Activated CD4-positive, alpha-beta T cell treated with anti-CD3 and anti-CD28 coated beads, Interleukin-2, amount 50 U/mL, for 1 hour (primary cell): ENCODE measurements at regions not wholly inside any gene's neighbourhood (a gene's known extent, or its start where the extent isn't known, plus 50 kb on each side); places are given as distances from the start of the nearest gene placed in this dataset.

Source experiments
- DNase-seq: peaks from one replicate; pipeline ENCODE4 v3.0.0-alpha.2; 2020

- no peak for DNase-seq
These were observed 281.7 kb upstream of the HDAC4 start for GRCh38 chr2:239682518-239682917.

DNA sequence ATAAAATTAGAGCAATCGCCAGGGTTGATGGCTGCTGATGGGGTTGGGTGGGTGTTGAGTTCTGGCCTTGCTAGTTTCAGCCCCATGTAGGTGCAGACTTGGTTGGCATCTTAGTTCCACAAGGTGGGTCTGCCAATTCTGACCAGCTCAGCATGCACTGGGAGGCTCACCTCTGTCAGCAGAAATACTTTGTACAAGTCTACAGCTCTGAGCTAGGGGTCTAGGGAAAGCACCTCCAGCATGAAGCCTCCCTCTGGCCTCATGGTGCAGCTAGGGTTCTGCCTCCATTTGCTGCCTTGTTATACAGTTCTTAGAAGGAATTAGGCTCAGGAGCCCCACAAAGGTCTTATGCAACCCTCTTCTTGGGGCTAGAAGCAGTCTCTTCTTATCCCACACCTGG, 278.9 kb upstream of the HDAC4 start:
- DNase-seq = no peak

- DNase-seq = no peak
These were observed 278.0 kb upstream of the HDAC4 start for GRCh38 chr2:239678666-239679296.

- DNase-seq = no peak
These were observed 277.3 kb upstream of the HDAC4 start for GRCh38 chr2:239678186-239678490.

- no peak for DNase-seq
These were observed 276.8 kb upstream of the HDAC4 start for GRCh38 chr2:239677453-239678185.

GRCh38 chr2:239676716-239677452, 276.1 kb upstream of the HDAC4 start:
- no peak for DNase-seq

GRCh38 chr2:239675826-239676715, 275.3 kb upstream of the HDAC4 start:
- DNase-seq = no peak

DNA sequence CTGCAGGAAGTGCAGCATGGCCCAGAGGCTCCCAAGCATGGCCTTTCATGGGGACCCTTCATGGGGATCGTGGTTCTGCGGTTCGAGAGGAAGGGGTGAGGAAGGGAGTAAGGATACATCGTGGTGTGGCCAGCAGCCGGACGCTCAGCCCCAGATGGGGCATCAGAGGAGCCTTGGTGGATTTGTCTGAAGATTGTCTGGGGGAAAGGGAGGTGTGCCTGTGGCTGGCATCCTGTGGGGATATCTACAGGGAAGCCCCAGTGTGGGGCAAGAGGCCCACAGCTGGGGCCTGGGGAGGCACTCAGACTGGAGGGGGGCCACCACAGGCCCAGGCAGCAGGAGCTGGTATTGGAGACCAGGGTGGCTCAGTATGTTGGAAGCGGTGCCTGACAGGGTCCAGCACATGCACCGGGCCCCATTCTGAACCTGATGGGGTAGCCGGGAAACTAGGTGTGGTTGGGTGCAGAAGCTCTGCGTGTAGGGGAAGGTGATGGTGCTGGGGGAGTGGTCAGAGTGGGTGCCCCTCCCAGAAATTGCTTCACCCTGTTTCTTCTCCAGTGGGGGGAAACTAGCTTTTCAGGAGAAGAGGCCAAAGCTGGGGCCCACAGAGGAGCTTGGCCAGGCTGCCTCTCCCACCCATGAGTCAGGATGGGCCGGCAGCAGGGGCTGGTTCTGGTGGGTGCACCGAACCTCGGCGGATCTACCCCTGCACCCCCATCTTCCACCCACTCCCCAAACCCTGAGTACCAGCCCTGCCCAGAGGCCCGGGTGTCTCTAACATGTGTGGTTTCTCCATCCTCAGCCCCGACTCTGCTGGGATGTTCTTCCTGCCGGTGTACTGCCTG, 274.4 kb upstream of the HDAC4 start:
- no peak for DNase-seq

- DNase-seq = no peak
These were observed 273.5 kb upstream of the HDAC4 start for GRCh38 chr2:239674101-239674980.

- DNase-seq = no peak
These were observed 272.8 kb upstream of the HDAC4 start for GRCh38 chr2:239673641-239674040.

- no peak for DNase-seq
These were observed 271.4 kb upstream of the HDAC4 start for GRCh38 chr2:239671916-239672849.

DNA sequence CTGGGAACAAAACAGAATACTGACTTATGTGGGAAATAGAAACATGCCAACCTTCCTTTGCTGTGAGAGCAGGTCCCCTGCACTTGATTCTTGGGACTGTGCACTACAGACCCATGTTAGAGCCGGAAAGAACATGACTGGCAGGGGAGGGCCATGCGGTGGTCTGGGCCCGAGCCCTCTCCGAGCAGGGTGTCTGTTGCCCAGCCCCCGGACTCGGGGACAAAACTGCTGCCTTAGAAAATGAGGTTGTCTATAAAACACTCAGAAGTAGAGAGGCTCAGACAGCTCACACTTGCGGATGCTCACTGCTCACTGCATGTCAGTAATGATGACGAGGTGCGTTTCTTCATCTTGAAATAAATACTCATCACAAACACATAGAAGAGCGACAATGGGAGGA, 270.7 kb upstream of the HDAC4 start:
- DNase-seq = no peak

DNA sequence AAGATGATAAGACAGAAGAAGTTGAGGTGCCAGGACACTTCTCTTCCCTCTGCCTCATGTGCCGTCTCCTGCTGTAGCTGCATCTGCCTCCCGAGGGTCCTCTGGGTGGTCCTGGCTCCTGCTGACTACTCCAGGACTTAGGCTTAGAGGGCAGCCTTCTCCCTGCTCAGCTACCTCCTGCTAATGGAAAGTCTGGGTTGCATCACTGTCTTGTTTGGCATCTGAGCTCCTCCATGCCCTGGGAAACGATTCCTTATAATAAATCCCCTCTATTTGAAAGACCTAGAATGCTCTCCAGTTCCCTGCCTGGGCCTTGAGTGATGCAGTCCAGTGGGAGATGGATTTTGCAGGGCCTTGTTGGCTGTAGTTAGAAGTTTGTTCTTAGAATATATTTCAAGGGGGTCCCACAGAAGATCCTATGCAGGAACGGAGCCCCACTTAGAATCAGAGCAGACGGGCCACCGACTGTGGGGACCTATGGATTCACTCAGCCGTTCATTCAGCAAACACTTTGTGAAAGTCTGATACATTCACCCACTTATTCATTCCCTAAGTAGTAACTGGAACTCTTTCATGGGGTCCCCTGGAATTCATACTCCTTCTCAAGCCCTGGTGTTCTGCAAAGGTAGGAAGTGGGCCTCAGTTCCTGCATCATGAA, 269.8 kb upstream of the HDAC4 start:
- no peak for DNase-seq

DNA sequence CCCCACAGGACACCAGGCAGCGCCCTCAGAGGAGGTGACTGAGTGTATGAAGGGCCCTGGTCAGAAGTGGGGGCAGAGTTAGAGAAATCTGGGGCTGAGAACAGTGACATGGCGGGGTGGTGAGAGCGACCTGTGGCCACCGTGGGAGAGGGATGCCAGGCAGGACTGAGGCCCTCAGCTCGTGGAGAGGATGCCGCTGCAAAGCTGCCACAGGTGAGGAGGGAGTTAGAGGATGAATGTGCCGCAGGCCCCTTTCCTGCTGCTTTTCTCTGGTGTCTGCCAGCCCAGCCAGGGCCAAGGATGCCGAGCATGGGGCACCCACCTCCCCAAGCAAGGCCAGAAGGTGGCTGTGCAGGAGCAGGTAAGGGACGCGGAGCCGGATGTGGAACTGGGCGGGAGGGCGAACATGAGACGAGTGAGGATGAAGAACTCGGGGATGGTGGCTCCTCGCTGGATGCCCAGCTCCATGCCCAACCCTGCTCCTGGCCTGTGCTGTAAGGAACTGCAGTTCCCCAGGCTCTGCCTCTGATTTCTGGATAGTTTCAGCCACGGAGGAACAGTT, 269.2 kb upstream of the HDAC4 start:
- DNase-seq = no peak

GRCh38 chr2:239669181-239669898, 268.5 kb upstream of the HDAC4 start:
- no peak for DNase-seq

- DNase-seq = no peak
These were observed 267.8 kb upstream of the HDAC4 start for GRCh38 chr2:239668651-239669050.

DNA sequence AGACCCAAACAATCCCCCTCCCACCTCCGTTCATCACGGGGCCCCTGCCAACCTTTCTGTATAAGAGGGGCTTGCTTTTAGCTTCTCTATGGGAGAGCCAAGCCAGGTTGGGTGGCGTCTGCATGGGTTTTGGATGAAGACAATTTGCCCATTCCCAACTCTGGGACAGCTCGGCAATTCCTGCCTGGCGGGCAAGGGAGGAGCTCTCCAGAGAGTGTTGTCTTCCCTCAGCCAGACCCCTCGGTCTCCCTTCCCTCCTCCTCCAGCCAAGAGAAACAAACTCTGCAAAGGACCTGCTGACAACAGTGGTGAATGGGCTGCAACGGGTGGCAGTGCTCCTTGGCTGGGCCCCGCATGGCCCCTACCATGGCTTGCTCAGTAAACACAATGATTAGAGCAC, 267.2 kb upstream of the HDAC4 start:
- no peak for DNase-seq

DNA sequence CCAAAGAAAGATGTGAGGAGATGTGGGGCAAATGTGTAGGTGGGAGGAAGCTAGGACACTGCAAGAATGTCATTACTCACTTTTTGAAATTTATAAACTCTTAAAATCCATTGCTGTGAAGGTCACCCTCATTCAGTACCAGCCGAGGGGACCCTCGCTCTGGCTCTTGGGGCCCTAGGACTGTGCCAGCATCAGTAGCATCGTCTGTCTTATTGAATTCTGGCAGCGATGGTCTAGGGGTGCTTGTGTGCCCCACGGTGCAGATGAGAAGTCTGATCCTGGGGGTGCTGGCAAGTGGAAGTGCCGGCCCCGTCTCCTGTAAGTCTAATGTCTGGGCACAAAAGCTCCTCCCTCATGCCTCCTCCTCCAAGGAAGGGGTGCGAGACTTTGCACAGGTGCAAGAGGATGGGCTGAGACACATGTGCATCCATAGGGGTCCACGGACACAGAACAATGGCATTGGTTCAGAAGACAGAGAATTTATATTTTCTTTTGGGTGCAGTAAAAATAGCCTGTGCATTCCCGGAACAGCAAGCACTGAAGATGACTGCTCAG, 266.7 kb upstream of the HDAC4 start:
- DNase-seq = no peak
